ENCODE measurements at regions not wholly inside any gene's neighbourhood (a gene's known extent, or its start where the extent isn't known, plus 50 kb on each side); places are given as distances from the start of the nearest gene placed in this dataset.

GRCh38 chr9:71183251-71183650 lies 61.8 kb upstream of the TRPM3 start:
- no peak for DNase-seq (ENCODE audit: low read depth in 3 of 3)

DNA sequence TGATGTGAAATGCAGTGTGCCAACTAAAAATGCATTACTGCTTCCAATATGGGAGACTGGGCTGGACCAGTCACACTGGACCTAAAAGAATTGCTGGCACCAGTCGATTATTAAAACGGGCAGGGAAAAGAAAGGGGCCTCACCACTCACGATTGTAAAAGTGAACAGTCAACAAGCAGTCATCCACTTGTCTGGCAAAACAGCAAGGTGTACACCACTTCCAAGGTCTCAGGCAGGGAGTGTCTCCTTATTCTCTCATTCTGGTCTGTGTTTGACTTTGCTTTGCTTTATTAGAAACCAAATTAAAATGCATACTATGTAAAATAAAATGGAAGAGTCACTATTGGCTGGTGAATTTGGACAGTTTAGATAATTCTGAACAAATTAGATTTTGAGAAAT lies 57.8 kb upstream of the TRPM3 start:
- DNase-seq (ENCODE audit: low read depth in 3 of 3): no peak

DNA sequence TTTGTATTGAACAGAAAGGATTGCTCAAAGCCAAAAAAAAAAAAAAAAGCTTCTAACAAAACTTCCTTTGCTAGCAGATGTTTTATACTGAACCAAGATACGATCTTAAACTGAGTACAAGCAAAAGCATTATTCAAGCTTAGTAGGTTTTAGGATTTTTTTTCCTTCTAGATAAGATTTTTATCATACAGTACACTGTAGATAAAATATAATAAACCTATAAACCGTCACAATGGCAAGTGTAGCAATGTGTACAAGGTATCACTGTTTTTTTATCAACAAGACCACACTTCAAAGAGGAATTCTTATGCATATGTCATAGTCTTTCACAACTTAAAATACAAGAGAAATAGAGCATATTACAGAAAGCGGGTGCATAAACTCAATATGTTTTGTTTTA lies 56.5 kb upstream of the TRPM3 start:
- DNase-seq (ENCODE audit: low read depth in 3 of 3): no peak

DNA sequence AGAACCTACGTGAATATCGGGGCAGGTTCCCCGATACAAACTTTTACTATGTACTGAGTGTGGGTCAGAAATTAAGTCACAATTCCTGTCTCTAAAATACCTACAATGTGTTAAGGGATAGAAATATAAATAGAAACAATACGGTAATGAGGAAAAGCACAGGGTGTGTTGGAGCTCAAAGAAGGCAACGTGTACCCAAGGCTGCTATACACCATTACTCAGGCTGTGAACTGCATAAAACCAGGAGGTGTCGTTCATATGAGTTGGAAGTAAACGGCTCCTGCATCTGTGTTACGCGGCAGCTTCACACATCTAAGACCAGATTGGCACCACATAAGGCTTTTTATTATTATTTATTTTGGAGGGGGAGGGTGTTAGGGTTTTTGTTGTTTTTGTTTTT lies 50.1 kb upstream of the TRPM3 start:
- no peak for DNase-seq (ENCODE audit: low read depth in 3 of 3)
